ENCODE measurements at regions not wholly inside any gene's neighbourhood (a gene's known extent, or its start where the extent isn't known, plus 50 kb on each side); places are given as distances from the start of the nearest gene placed in this dataset.

- DNase-seq = no peak
- Histone ChIP-seq H3K4me3 (no peak overlapping the region), H3K27ac (no peak overlapping the region), H3K36me3 (no peaks in the 10 kb centered on the region), H3K27me3 (no peaks in the 10 kb centered on the region), H3K4me1 (no peaks in the 10 kb centered on the region), H3K9me3 (peaks cover 0 to 2% (median 0%) of the 10 kb centered on the region in 4 donors)
- TF ChIP-seq POLR2AphosphoS5 (IDR thresholded peaks at IDR 0.05) (no peak), POLR2A (IDR thresholded peaks at IDR 0.05) (no peak), EP300 (IDR thresholded peaks at IDR 0.05) (no peak), CTCF (IDR thresholded peaks at IDR 0.05) (no peak)
- 68 to 78% methylated on average over 2 of the region's 2 CpGs for WGBS, 2 donors
- intact Hi-C loops (cut with DNase I) = no loop called here
Measured at GRCh38 chr21:23402929-23403520, 2204.3 kb downstream of the MRPL39 start.

- intact Hi-C loops (cut with DNase I) = no loop called here
- no peak for DNase-seq
Measured at GRCh38 chr21:23401278-23401677, 2206.0 kb downstream of the MRPL39 start.

DNA sequence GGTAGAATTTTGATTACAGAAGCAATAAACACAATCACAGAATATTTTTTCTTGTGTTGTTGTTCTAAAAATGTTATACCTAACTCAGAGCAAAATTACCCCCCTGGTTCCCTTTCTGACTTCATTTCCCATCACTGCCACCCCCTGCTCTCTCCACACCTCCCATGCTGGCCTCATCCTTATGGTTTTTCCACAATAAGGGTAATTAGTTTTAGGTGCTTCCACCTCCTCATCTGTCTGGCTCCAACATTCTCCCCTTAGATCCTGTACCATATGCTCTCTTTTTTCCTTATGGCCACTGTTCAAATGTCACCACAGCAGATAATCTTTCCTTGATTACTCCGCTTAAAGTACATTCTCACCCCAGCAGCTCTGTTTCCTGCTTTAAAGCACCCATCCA lies 2208.6 kb downstream of the MRPL39 start:
- intact Hi-C loops (cut with DNase I) = no loop called here
- H3K4me1 ChIP-seq = no peaks in the 10 kb centered on the region
- WGBS, 2 donors = 92 to 93% methylated on average over 1 of the region's 1 CpG
- H3K36me3 ChIP-seq = no peaks in the 10 kb centered on the region
- TF ChIP-seq POLR2A (IDR thresholded peaks at IDR 0.05) = no peak
- H3K9me3 ChIP-seq = no peaks in the 10 kb centered on the region
- H3K27me3 ChIP-seq = no peaks in the 10 kb centered on the region
- H3K27ac ChIP-seq = no peak overlapping the region
- DNase-seq = no peak
- no peak overlapping the region for H3K4me3 ChIP-seq

More at GRCh38 chr21:23401278-23401677, 2206.0 kb downstream of the MRPL39 start:
- no peaks in the 10 kb centered on the region for H3K4me1 ChIP-seq
- TF ChIP-seq POLR2AphosphoS5 (IDR thresholded peaks at IDR 0.05) = no peak
- TF ChIP-seq EP300 (IDR thresholded peaks at IDR 0.05) = no peak
- TF ChIP-seq CTCF (IDR thresholded peaks at IDR 0.05) = no peak
- no peak for TF ChIP-seq POLR2A (IDR thresholded peaks at IDR 0.05)
- 84 to 92% methylated on average over 2 of the region's 2 CpGs for WGBS, 2 donors
- H3K36me3 ChIP-seq = no peaks in the 10 kb centered on the region
- H3K27ac ChIP-seq = no peak overlapping the region
- no peaks in the 10 kb centered on the region for H3K27me3 ChIP-seq
- peaks cover 0 to 2% (median 0%) of the 10 kb centered on the region in 4 donors for H3K9me3 ChIP-seq
- no peak overlapping the region for H3K4me3 ChIP-seq

GRCh38 chr21:23394458-23394857 lies 2212.8 kb downstream of the MRPL39 start:
- Histone ChIP-seq H3K27ac (no peak overlapping the region), H3K27me3 (no peaks in the 10 kb centered on the region), H3K4me3 (no peak overlapping the region), H3K36me3 (no peaks in the 10 kb centered on the region), H3K4me1 (no peaks in the 10 kb centered on the region), H3K9me3 (no peaks in the 10 kb centered on the region)
- DNase-seq = no peak
- 87 to 88% methylated on average over 2 of the region's 2 CpGs for WGBS, 2 donors
- TF ChIP-seq CTCF (IDR thresholded peaks at IDR 0.05) (no peak), POLR2A (IDR thresholded peaks at IDR 0.05) (no peak), EP300 (IDR thresholded peaks at IDR 0.05) (no peak), POLR2AphosphoS5 (IDR thresholded peaks at IDR 0.05) (no peak)
- intact Hi-C loops (cut with DNase I) = no loop called here

GRCh38 chr21:23384679-23385078 lies 2222.6 kb downstream of the MRPL39 start:
- H3K4me1 ChIP-seq = no peaks in the 10 kb centered on the region
- WGBS, 2 donors = 42 to 46% methylated on average over 4 of the region's 4 CpGs
- no peaks in the 10 kb centered on the region for H3K36me3 ChIP-seq
- intact Hi-C loops (cut with DNase I) = no loop called here
- DNase-seq = no peak
- H3K4me3 ChIP-seq = no peak overlapping the region
- TF ChIP-seq CTCF (IDR thresholded peaks at IDR 0.05) (no peak), POLR2A (IDR thresholded peaks at IDR 0.05) (no peak), POLR2AphosphoS5 (IDR thresholded peaks at IDR 0.05) (no peak), EP300 (IDR thresholded peaks at IDR 0.05) (no peak)
- H3K9me3 ChIP-seq = no peaks in the 10 kb centered on the region
- H3K27ac ChIP-seq = no peak overlapping the region
- no peaks in the 10 kb centered on the region for H3K27me3 ChIP-seq
